Activated T-helper 1 cell treated with Interleukin-2 at 50 U/mL for 16 hours (primary cell): ENCODE measurements at regions not wholly inside any gene's neighbourhood (a gene's known extent, or its start where the extent isn't known, plus 50 kb on each side); places are given as distances from the start of the nearest gene placed in this dataset.
"Not testable (repeated sequence)": the region's sequence is repeated elsewhere in the genome, so short reads cannot be mapped to it uniquely, and the experiment has no call there.

Source experiments
- DNase-seq: peaks from one replicate; pipeline ENCODE4 v3.0.0-alpha.2; 2020; ENCODE audit warnings: low read depth

DNA sequence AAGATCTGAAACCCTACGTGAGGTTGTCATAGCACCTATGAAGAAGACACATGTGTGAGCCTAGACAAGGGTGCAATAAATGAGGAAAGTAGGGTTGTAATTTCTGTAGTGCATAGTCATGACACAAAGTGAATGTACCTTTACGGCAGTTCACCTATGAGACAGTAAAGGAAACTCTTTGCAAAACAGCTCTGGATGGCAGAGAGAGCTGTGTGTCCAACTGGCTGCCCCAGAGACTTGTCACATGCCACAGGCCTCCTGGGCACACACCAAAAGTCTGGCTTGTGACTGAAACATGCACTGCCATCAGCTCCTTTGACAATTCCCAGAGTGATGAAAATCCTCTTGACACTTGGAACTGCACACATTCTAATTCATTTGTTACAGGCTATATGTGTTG lies 90.7 kb upstream of the NAMPT start:
- no peak for DNase-seq

DNA sequence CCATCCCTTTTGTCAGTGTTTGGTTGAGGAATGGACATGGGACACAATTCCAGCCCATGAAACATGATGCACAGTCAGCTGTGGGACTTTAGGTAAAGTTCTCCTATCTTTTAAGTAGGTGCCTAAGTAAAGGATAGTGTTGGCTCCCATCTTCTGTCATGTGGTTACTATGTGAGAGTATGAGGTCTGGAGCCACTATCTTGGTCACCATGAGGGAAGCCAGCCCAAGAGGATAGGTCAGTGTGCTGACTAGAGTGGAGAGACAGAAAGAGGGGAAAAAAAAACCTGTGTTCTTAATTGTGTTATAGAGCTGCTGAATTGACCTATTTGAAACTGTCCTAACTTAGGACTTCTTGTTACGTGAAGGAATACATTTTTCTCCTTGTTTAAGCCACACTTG lies 89.7 kb upstream of the NAMPT start:
- no peak for DNase-seq

DNA sequence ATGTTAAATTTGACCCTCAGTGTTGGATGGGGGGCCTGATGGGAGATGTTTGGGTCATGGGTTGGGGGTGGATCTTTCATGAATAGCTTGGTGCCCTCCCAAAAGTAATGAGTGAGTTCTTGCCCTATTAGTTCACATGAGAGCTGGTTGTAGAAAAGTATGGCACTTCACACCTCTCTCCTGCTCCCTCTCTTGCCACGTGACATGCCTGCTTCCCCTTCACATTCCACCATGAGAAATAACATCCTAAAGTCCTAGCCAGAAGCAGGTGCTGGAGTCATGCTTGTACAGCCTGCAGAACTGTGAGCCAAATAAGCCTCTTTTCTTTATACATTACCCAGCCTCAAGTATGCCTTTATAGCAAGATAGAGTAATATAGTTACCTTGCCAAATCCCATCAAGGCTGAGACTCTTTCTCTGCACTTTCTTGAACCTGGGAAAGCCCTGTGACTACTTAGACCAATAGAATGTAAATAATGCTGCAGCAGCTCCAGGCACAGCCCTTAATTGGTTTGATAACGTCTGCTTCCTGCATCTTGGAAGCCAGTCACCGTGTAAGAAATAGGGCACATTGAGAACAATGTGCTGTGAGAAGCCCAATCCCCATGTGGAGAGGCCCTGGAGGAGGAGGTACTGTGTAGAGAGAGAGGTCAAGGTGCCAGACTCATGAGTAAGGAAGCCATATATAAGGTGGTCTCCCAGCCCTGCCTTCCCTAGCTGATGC lies 88.0 kb upstream of the NAMPT start:
- no peak for DNase-seq

DNA sequence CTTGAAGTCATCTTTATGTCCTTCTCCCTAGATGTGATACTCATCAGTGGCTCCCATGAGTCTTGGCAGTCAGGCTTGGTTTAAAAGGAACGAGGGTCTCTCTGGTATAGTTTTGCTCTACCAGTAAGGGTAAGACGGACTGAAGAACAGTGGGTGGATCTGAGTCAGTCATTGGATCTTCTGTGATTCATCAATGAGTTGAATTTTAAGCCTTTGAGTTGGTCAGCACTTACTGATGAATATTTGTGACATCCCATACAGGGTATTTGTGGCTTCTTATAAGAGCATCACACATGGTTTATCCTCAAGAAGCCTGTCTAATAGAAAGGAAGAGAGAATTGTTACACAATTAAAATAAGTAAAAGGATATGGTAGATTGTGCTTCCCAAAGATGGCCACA lies 87.3 kb upstream of the NAMPT start:
- DNase-seq: no peak

DNA sequence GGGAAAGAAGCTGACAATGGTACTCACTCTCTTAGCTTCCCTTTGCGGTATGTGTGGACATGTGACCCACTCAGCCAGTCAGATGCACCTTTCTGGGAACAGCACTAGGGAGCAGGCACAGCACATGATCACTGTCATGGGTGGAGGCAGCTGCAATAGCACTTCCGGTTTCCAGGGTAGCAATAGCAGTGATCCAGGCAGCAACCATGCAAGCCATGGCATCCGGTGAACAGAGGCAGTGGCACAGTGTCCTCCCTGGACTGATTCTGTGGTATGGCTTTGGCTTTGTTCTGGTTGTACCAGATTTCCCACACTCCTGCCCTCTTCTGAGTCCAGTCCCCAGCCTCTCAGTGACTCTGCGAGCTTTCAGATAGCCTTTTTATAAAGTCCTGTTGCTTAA lies 86.8 kb upstream of the NAMPT start:
- no peak for DNase-seq

DNA sequence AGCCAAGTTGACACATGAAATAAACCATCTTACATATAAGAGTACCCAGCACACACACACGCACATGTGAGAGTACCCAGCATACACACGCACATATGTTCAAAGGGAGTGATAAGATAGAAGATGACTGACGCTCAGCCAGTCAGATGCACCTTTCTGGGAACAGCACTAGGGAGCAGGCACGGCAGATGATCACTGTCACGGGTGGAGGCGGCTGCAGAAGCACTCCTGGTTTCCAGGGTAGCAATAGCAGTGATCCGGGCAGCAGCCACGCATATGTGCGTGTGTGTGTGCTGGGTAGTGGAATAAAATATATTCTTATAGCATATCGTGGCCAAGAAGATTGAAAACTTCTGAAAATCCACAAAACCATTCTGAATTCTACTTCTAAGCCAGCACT lies 85.8 kb upstream of the NAMPT start:
- no peak for DNase-seq

DNA sequence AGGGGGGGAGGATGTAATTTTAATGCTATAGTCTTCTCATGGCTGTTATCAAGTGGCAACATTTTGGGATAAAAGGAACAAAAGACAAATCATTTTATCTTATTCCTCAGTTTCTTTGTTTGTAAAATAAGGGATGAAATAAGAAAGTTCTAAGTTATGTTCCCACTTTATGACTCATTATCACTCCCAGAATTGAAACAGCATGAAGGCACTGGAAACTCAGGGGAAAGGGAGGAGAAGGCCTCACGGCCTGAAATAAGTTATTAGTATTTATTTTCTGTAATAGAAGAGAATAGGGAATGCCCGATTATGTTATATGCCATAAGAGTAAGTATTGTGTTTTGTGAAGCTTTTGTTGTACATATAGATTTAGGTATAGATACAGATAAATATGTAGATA lies 85.0 kb upstream of the NAMPT start:
- no peak for DNase-seq

DNA sequence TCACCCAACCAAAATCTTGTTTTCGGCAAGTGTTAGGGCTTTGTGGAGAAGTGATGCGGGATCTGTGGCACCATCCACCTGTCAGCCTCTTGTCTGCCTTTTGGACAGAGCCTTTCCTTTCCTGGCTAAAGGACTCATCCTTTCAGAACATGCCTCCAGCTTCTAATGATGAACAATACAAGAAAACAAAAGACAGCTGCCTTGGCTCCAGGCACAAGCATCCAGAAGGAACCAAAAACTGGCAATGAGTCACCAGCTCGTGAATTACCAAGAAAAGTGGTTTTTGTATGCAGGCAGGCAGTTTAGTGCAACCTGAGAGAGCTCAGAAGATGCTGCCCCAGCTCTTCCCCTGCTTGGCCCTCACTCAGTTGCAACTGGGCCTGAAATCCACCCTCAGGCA lies 84.6 kb upstream of the NAMPT start:
- DNase-seq: no peak

DNA sequence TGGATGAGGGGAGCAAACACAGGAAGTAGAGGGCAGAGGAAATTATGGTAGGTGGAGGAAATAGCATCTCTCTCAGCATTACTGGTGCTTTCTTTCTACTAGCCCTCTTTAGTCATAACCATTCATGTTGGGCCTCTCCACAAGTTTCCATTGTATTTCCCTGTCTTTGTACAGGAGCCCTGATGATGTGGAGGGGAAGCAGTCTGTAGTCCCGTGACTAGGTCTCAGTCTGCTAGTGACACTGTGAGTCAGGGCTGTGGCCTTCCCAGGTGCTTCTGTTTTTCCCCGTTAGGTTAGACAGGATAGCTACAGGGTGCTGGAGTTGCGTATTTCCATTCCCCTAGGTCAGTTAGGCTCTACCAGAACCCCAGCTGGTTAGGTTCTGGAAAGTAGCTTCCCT lies 82.9 kb upstream of the NAMPT start:
- DNase-seq: no peak

DNA sequence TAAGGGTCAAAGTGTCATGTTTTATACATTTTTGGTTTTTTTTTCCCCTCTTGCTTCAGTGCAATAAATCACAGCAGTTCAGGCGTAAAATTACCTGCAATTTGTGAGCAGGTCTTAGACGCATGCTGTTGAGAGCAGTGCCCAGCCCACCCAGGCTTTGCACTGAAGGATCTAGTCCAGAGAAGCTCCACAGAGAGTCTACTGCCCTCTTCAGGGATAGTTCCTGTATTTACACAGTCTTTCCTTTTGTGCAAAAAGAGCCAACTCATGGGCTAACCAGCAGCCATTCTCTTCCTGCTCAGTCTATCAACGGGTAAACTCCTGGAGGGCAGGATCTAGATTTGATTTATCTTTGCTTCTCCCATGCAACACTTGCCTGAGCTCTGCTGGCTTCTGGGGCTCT lies 82.2 kb upstream of the NAMPT start:
- DNase-seq: no peak

DNA sequence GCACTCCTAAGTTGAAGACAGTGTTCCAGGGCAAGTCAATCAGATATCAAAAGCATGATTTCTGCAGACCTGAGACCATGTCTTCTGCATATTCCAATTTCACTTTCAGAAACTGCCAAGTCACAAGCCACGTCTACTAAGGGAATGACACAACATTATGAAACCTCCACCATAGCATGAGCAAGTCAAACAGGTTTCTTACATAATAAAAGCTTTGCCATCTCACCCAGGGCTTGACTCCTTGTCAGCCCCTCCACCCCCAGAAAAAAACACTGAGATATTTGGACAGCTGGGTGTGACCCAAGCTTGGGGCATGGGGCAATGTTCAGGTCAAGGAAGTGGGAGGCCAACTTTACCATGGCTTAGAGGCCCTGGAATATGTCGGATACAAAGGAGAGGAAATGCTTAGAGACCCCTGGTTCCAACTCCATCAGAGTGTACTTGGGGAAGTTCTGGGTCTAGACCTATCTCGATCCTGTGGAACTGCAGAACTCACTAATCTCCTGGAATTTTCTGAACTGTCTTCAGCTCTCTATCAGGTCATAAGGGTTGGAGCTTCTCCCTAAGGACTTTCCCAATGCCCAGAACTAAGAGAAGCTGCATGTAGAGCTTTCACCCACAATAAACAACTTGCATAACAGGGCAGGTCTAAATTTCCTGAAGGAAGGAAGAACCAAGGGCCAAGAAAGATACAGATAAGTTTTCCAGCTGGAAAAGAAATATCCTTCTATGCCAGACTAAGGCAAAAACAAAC lies 80.6 kb upstream of the NAMPT start:
- DNase-seq: no peak

DNA sequence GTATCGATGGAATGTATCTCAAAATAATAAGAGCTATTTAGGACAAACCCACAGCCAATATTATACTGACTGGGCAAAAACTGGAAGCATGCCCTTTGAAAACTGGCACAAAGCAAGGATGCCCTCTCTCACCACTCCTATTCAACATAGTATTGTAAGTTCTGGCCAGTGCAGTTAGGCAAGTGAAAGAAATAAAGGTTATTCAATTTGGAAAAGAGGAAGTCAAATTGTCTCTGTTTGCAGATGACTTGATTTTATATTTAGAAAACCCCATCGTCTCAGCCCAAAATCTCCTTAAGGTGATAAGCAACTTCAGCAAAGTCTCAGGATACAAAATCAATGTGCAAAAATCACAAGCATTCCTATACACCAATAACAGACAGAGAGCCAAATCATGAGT lies 77.7 kb upstream of the NAMPT start:
- DNase-seq: not testable (repeated sequence)

DNA sequence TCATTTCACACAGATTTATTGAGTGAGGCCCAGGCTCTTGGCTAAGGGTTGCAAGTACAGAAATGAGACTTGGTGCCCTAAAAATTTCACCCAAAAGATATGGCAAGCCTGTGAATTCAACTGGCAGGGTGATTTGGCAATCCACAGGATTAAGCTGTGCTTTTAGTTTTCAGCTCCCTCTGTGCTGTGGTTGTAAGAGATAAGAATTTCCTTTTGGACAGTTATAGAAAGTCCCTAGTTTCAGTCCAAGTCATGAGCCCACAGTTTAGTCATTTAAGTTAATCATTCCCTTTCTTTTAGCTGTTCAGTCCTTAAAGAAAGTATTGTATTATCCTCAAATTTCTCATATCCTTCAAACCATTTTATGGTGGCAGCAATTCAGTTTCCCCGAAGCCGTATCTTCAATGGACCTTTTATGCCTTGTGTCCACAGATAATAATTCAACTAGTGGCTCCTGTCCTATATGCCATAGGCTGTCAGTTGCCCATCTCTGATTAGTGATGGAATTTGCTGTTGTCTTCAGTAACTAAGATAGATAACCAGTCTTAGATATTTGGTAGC lies 73.4 kb upstream of the NAMPT start:
- DNase-seq: no peak

DNA sequence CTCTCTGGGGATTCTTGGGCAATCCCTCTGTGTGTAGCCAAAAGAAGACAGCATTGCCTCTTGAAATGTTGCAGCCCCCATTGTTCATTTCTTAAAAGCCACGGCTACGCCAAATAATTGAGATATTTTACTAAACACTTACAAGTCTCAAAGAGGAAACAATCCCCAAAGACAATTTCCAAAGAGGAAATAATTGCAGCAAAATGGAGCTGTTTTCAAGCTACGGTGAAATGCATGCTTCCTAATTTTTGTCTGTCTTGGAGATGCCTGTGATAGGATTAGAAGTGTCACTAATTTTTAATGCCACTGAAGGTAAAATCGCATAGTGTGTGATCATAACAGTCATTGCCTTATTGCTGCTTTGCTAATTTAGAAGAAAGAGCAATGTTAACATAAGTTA lies 72.9 kb upstream of the NAMPT start:
- DNase-seq: no peak

DNA sequence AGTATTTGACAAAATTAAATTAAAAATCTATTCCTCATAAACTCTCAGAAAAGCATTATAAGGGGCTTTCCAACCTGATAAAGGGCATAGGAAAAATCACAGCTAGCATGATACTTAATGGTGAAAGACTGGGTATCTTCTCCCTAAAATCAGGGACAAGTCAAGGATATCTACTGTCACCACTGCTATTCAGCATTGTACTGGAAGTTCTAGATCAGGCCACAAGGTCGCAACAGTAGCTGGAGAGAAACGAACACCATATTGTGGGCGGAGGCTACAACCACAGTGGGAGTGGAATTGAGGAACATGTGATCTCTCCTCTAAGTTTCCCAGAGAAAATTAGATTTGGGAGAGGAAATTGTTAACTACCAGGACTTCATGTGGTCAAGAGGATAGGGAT lies 70.0 kb upstream of the NAMPT start:
- no peak for DNase-seq

DNA sequence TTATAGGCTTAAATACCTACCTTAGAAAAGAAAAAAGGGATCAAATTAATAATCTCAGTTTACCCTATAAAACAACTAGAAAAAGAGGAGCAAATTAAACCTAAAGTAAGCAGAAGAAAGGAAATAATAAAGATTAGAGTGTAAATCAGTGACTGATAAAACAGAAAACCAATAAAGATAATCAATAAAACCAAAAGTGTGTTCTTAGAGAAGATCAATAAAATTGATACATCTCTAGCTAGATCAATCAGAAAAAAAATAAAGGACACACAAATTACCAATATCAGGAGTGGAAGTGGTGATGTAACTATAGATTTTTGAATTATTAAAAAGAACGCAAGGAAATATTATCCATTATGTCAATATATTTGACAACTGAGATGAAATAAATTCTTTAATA lies 69.2 kb upstream of the NAMPT start:
- no peak for DNase-seq

DNA sequence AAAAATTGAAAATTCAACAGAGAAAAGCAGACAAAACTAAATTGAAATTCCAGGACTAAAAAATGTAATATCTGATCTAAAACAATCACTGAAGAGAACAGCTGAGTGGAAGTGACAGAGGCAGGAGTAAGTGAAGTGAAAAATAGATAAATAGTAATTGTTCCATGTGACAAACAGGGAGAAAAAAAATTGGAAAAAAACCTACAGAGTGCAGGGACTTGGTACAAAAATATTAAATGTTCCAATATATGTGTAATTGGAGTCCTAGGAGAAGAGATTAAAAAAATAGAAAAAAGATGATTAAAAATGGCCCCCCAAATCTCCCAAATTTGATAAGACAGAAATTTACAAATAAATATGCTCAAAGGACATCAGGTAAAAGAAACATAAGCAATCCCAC lies 63.4 kb upstream of the NAMPT start:
- no peak for DNase-seq

DNA sequence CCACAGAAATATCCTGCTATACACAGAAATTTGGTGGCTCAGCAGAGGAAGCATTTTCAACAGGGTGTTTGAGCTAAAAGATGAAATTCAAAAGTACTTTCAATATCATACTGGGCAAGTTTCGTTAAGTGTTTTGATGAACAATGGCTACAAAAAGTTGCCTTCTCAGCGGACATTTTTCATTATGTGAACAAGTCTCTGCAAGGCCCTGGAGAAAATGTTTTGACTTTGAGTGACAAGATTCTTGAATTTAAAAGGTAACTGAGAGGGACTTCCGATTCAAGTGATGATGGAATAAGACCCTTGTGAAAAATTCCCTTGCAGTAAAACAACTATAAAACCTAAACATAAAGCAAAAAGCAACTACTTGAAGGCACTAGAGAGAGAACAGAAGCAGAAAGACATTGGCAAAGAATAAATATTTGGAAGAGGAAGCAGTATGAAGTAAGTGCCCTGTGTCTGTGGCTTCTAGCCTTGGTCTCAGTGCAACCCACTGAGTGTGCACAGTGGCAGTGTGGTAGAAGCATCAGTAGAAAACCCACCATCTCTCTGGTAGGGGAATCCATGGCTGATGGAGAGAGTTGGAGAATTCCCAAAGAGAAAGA lies 62.5 kb upstream of the NAMPT start:
- DNase-seq: no peak

DNA sequence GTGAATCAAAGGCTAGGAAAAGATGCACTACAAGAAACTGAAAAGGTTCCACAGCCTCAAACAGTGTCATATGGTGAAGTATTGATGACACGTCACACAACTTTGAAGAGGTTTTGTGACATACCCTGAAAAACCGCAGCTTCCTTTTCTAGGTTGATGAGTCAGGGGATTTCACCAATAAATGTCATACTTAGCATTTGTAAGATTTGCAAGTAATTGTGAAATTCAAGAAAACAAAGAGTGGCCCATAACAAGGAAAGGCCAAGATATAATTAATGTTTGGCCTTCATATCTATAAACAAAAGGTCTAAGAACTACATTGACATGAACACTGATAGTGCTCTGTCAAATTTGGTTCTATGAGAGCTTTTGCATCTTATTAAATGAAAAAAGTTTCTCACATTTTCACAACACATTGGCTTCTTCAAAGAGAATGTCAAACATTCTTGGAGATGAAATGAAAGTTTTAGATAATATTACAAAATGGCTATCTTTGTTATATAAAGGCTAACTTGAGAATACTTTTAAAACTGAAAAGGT lies 62.0 kb upstream of the NAMPT start:
- peak; percentile 11 for DNase-seq

DNA sequence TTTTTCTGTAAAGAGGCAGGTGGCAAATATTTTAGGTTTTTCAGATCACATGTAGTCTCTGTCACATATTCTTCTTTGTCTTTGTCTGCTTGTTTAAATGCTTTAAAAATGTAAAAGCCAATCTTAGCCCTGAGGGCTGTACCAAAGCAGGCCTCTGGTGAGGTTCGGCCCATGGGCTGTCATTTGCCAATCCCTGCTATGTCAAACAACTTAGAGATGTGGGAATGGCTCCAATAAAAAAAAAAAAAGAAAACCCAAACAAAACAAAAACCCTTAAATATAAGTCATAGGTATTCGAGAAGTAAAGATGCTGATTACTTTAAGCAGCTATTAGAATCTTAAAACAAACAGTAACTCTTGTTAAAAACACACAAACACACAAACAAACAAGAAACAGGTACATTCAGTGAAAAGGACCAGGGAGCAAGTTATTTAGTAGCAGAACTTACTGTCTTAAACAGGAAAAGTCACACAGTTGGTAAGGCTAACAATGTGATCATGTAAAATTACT lies 61.4 kb upstream of the NAMPT start:
- DNase-seq: no peak

DNA sequence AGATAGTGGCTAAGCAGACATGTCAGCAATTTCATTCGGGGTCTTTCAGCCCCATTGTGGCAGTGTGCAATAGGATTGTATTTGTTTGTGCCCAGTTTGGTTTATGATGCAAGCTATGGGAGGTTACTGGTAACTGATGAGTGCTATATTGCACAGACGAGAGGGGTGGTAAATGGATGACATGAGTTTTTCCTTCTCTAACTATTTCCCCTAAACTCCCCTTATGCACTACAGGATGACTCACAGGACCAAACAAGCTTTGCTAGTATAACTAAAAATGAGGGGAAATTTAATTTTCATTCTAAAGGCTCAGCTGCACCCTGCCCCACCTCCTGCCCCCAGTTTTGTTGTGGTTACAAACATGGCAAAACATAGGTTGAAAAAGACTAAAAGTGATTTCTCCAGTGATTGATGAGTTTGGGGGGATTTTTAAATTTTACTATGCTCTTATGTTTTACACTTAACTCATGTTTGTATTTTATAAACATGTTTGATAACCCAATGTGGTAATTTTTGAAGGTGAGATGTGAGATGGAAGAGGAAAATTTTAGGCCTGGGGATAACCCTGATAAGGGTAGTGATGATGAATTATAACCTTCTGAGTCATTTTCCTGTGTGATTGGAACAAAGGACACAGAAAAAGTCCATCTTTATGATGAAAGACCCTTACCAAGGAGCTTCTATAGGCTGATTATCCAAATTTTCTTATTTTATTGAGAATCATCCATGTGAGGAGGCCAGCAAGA lies 60.8 kb upstream of the NAMPT start:
- no peak for DNase-seq

DNA sequence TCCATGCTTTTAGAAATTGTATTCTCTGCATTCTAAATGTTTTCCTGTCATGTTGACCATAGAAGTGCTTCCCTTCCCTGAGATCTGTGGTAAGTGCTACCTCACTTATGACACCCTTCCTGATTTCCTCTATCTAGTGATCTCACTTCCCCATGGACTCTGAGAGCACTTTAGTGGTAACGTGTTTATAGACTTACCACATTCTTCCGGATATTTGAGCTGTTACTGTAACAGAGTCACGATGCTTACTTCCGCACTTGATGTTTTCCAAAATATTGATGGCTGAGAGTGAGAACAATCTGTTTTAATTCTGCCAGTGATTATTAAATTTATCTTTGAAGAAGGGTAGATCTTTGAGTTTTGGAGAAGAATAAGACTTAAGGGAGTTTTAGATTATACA lies 60.1 kb upstream of the NAMPT start:
- DNase-seq: no peak
